ENCODE measurements at regions not wholly inside any gene's neighbourhood (a gene's known extent, or its start where the extent isn't known, plus 50 kb on each side); places are given as distances from the start of the nearest gene placed in this dataset.

DNA sequence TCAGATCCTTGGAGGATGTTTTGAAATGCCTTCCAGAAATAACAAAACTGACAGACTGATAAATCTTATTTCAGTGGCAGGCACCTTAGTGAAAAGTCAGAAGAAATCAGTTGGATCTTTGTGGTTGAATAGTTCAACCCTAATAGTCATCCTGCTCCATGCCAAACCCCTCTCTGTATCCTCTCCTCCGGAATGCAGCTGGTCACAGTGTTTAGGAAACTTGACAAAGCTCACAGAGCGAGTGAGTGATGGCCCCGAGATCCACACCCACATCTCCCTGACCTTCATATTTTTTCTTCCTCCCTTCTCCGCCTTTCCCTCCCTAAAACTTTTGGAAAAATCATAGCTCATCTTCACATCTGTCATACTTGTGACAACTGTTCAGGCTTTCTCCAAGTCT lies 464.8 kb upstream of the CDH4 start:
- TF ChIP-seq CSDC2 (CRISPR knock-in tag; IDR thresholded peaks at IDR 0.05) (no peak), ZC3H10 (CRISPR knock-in tag; IDR thresholded peaks at IDR 0.05) (no peak), ZNF8 (CRISPR knock-in tag; IDR thresholded peaks at IDR 0.05) (no peak), ZFP30 (CRISPR knock-in tag; IDR thresholded peaks at IDR 0.05) (no peak), RARB (CRISPR knock-in tag; IDR thresholded peaks at IDR 0.05) (no peak), OSR1 (CRISPR knock-in tag; IDR thresholded peaks at IDR 0.05) (no peak), ZFP3 (CRISPR knock-in tag; IDR thresholded peaks at IDR 0.05) (no peak)
- TF ChIP-seq, protein P1, sequence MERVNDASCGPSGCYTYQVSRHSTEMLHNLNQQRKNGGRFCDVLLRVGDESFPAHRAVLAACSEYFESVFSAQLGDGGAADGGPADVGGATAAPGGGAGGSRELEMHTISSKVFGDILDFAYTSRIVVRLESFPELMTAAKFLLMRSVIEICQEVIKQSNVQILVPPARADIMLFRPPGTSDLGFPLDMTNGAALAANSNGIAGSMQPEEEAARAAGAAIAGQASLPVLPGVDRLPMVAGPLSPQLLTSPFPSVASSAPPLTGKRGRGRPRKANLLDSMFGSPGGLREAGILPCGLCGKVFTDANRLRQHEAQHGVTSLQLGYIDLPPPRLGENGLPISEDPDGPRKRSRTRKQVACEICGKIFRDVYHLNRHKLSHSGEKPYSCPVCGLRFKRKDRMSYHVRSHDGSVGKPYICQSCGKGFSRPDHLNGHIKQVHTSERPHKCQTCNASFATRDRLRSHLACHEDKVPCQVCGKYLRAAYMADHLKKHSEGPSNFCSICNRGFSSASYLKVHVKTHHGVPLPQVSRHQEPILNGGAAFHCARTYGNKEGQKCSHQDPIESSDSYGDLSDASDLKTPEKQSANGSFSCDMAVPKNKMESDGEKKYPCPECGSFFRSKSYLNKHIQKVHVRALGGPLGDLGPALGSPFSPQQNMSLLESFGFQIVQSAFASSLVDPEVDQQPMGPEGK (CRISPR knock-in tag; IDR thresholded peaks at IDR 0.05; ENCODE audit: borderline replicate concordance): no peak
- TF ChIP-seq, protein P2, sequence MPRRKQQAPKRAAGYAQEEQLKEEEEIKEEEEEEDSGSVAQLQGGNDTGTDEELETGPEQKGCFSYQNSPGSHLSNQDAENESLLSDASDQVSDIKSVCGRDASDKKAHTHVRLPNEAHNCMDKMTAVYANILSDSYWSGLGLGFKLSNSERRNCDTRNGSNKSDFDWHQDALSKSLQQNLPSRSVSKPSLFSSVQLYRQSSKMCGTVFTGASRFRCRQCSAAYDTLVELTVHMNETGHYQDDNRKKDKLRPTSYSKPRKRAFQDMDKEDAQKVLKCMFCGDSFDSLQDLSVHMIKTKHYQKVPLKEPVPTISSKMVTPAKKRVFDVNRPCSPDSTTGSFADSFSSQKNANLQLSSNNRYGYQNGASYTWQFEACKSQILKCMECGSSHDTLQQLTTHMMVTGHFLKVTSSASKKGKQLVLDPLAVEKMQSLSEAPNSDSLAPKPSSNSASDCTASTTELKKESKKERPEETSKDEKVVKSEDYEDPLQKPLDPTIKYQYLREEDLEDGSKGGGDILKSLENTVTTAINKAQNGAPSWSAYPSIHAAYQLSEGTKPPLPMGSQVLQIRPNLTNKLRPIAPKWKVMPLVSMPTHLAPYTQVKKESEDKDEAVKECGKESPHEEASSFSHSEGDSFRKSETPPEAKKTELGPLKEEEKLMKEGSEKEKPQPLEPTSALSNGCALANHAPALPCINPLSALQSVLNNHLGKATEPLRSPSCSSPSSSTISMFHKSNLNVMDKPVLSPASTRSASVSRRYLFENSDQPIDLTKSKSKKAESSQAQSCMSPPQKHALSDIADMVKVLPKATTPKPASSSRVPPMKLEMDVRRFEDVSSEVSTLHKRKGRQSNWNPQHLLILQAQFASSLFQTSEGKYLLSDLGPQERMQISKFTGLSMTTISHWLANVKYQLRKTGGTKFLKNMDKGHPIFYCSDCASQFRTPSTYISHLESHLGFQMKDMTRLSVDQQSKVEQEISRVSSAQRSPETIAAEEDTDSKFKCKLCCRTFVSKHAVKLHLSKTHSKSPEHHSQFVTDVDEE (CRISPR knock-in tag; IDR thresholded peaks at IDR 0.05): no peak
- TF ChIP-seq, protein P3, sequence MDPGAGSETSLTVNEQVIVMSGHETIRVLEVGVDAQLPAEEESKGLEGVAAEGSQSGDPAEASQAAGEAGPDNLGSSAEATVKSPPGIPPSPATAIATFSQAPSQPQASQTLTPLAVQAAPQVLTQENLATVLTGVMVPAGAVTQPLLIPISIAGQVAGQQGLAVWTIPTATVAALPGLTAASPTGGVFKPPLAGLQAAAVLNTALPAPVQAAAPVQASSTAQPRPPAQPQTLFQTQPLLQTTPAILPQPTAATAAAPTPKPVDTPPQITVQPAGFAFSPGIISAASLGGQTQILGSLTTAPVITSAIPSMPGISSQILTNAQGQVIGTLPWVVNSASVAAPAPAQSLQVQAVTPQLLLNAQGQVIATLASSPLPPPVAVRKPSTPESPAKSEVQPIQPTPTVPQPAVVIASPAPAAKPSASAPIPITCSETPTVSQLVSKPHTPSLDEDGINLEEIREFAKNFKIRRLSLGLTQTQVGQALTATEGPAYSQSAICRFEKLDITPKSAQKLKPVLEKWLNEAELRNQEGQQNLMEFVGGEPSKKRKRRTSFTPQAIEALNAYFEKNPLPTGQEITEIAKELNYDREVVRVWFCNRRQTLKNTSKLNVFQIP (CRISPR knock-in tag; IDR thresholded peaks at IDR 0.05; ENCODE audit: borderline replicate concordance, low read depth): no peak
